ENCODE measurements at regions not wholly inside any gene's neighbourhood (a gene's known extent, or its start where the extent isn't known, plus 50 kb on each side); places are given as distances from the start of the nearest gene placed in this dataset.

- no peak for DNase-seq
These were observed 74.5 kb upstream of the MYOCD start for GRCh38 chr17:12591021-12591735.

DNA sequence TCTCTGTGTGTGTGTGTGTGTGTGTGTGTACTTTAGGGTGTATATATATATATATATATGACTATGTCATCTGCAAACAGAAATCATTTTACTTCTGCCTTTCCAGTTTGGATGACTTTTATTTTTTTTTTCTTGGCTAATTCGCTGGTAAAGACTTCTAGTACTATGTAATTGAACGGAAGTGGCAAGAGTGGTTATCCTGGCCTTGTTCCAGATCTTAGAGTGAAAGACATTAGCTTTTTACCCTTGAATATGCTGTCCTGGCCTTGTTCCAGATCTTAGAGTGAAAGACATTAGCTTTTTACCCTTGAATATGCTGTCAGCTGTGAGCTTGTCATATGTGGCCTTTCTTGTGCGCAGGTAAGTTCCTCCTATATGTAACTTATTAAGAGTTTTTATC is 72.7 kb upstream of the MYOCD start:
- DNase-seq, result no peak

- DNase-seq, result no peak
These were observed 68.7 kb upstream of the MYOCD start for GRCh38 chr17:12596961-12597360.

GRCh38 chr17:12597895-12598294 is 67.8 kb upstream of the MYOCD start:
- no peak for DNase-seq

DNA sequence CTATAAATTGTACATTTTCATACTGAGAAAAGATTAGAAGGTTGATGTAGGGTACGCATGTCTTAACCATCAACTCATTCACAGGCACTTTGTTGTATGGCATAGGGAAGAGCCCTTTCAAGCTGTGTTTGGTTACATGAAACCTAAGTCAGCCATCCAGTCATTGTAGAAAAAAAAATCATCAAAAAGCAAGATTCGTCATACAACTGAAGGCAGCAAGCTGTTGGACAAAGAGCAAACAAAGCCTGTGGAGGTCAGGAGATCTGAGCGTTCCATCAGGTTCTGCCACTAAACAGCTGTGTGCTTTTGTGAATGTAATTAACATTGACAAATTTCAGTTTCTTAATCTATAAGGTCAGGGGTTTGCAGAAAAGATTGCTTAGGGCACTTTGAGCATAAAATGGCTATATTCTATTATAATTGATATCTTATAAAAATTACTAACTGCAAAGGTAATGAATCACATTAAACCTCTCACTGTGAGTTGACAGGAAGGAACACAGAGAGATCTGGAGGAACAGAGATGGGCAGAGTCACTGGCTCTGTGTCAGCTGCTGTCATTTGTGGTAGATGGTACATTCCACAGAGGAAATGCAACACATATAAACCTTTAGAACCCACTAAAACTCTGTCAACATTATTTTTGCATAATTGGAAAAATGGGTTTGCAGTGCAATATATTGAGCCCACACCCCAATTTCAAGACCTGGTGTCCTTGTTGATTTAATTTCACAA is 66.3 kb upstream of the MYOCD start:
- DNase-seq, result no peak

GRCh38 chr17:12600349-12600748 is 65.3 kb upstream of the MYOCD start:
- no peak for DNase-seq

DNA sequence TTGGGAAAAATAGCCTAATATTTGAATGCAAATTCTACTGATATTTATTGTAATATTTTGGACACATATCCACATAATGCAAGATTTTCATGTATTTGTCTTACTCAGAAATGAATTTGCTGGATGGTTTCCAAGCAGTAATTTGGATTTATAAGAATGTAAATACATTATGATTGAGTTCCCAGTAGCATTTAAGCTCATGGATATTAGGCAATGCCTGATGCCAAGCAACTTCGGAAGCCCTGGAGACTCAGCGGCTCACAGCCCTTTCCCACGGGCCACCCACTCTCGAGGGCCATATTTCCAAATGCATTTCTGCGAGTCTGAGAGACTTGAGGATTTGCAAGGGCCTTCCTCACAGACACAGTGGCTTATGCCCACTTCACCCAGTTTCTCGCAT is 62.1 kb upstream of the MYOCD start:
- DNase-seq, result no peak

GRCh38 chr17:12605222-12605621 is 60.5 kb upstream of the MYOCD start:
- DNase-seq, result no peak

GRCh38 chr17:12613566-12613965 is 52.1 kb upstream of the MYOCD start:
- no peak for DNase-seq

Data from skin of body (tissue), 1 donor.